ENCODE measurements at regions not wholly inside any gene's neighbourhood (a gene's known extent, or its start where the extent isn't known, plus 50 kb on each side); places are given as distances from the start of the nearest gene placed in this dataset.

GRCh38 chr20:58149437-58150091 lies 78.9 kb downstream of the ANKRD60 start:
- TF ChIP-seq MXI1 (IDR thresholded peaks at IDR 0.05; ENCODE audit: borderline replicate concordance, low read depth, low read length) (no peak), BHLHE40 (IDR thresholded peaks at IDR 0.05; ENCODE audit: low read depth, low read length) (no peak), POLR2A (IDR thresholded peaks at IDR 0.05; ENCODE audit: low read depth, low read length) (no peak)

Data from IMR-90 (cell line).